ENCODE measurements at regions not wholly inside any gene's neighbourhood (a gene's known extent, or its start where the extent isn't known, plus 50 kb on each side); places are given as distances from the start of the nearest gene placed in this dataset.

DNA sequence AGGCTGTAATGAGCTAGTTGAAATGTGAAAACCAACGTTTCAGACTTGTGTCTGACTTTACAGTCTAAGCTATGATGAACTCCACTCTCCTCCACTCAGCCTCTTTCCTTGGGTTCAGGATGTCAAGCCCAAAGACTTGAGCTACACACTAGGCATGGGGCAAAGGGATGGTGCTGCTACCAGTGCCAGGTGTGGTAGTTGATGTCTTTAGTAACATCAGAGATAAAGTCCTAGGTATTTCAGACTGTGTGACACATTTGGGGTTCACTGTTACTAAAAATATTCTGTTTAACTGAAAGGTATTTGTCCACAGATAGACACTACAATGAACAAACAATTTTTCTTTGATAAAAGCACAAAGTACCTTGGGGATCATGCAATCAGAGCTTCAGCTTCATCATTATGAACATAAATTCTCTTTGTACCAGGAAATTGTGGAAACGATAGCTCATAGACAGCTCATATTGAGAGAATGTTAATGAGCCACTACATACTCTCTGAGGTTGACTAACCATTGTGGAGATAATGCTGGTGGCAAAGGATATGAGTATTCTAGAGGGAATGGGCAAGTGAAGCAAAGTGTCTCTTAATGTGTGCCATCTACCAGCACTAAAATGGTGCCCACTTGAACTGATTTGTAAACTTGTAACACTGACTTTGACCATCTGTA lies 253.7 kb upstream of the THUMPD2 start:
- no peak for TF ChIP-seq ZNF211 (tag by site-specific recombination; IDR thresholded peaks at IDR 0.05; ENCODE audit: low read depth)
- TF ChIP-seq, protein P1, sequence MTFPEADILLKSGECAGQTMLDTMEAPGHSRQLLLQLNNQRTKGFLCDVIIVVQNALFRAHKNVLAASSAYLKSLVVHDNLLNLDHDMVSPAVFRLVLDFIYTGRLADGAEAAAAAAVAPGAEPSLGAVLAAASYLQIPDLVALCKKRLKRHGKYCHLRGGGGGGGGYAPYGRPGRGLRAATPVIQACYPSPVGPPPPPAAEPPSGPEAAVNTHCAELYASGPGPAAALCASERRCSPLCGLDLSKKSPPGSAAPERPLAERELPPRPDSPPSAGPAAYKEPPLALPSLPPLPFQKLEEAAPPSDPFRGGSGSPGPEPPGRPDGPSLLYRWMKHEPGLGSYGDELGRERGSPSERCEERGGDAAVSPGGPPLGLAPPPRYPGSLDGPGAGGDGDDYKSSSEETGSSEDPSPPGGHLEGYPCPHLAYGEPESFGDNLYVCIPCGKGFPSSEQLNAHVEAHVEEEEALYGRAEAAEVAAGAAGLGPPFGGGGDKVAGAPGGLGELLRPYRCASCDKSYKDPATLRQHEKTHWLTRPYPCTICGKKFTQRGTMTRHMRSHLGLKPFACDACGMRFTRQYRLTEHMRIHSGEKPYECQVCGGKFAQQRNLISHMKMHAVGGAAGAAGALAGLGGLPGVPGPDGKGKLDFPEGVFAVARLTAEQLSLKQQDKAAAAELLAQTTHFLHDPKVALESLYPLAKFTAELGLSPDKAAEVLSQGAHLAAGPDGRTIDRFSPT (tag by site-specific recombination; IDR thresholded peaks at IDR 0.05), result no peak
- TF ChIP-seq ZNF274 (IDR thresholded peaks at IDR 0.05; ENCODE audit: low read length), result no peak
- TF ChIP-seq ZNF274 (tag by site-specific recombination; IDR thresholded peaks at IDR 0.05; ENCODE audit: borderline replicate concordance), result no peak
